K562 (cell line): ENCODE measurements at regions not wholly inside any gene's neighbourhood (a gene's known extent, or its start where the extent isn't known, plus 50 kb on each side); places are given as distances from the start of the nearest gene placed in this dataset.
"Not testable (repeated sequence)": the region's sequence is repeated elsewhere in the genome, so short reads cannot be mapped to it uniquely, and the experiment has no call there.

Source experiments
- ATAC-seq: fragments of 200-7000 bp; cut with Tn5 transposase; 3 replicates; pipeline ENCODE4 v1.9.1; 2020; ENCODE audit warnings: moderate library complexity
- BruUV-seq: library from RNA; stranded (reverse); fragments of 400-500 nt; replicated peaks from 2 replicates; lab custom pipeline; 2021; lab: Mats Ljungman, UMichigan
- CTCF ChIA-PET: fragments of 300-600 bp; formaldehyde crosslinking; extraction: SDS; loops from one replicate; lab custom pipeline; 2021; ENCODE audit warnings: low intra/inter-chr PET ratio; lab: Yijun Ruan, JAX
- POLR2A ChIA-PET: fragments of 300-600, 350-650 bp; sonication (Branson Sonifier 250); formaldehyde crosslinking; extraction: SDS; loops from one replicate; lab custom pipeline; 2021; ENCODE audit warnings: antibody characterized with exemption, inconsistent platforms; lab: Yijun Ruan, JAX
- DNase-seq, 4 experiments: peaks; one replicate each; pipeline versions ENCODE4 v3.0.0 to v3.0.0-alpha.2; 2011 to 2018; ENCODE audit warnings: low spot score in 3 of 4, mixed read lengths in 3 of 4; ENCODE audit errors: extremely low read depth in 1 of 4
- FAIRE-seq: peaks from 2 replicates; lab custom pipeline; 2011; peaks lifted over from hg19 to GRCh38; lab: Jason Lieb, UNC
- H2AFZ ChIP-seq: 2 replicates; pipeline ENCODE4 v1.6.0; 2011; ENCODE audit warnings: low read depth, low read length, control low read depth, inconsistent platforms
- H3K27ac ChIP-seq: fragments of 200-600 bp; 3 replicates; pipeline ENCODE4 v1.8.0; 2011; ENCODE audit warnings: low read depth, mild to moderate bottlenecking, control low read depth, inconsistent platforms, low read length, moderate library complexity, mixed read lengths; ENCODE audit errors: extremely low read depth
- H3K27me3 ChIP-seq, 2 experiments: fragments of 300-600 bp in 1 of 2; 2 replicates in 1 of 2; 3 replicates in 1 of 2; pipeline versions ENCODE4 v1.6.0 to v1.8.0; 2011; ENCODE audit warnings: inconsistent platforms in 2 of 2, low read length in 2 of 2, mild to moderate bottlenecking in 1 of 2, mixed read lengths in 1 of 2, moderate library complexity in 1 of 2; ENCODE audit not compliant: control insufficient read depth in 2 of 2, insufficient read depth in 2 of 2
- H3K36me3 ChIP-seq: fragments of 300-600 bp; 3 replicates; pipeline ENCODE4 v1.8.0; 2011; ENCODE audit warnings: mild to moderate bottlenecking, low read length, inconsistent platforms; ENCODE audit not compliant: control insufficient read depth, insufficient read depth
- H3K4me1 ChIP-seq, 2 experiments: fragments of 200-600 bp in 1 of 2; replicated peaks in 1 of 2; 2 replicates in 1 of 2; 3 replicates in 1 of 2; pipeline versions ENCODE4 v1.5.1 to v1.8.0; 2011; ENCODE audit warnings: inconsistent platforms in 2 of 2, low read length in 2 of 2, mild to moderate bottlenecking in 1 of 2, mixed read lengths in 1 of 2, moderate library complexity in 1 of 2; ENCODE audit not compliant: control insufficient read depth in 2 of 2, insufficient read depth in 2 of 2
- H3K4me2 ChIP-seq: 2 replicates; pipeline ENCODE4 v1.6.1; 2011; ENCODE audit warnings: low read length, control low read depth, inconsistent platforms, mixed read lengths; ENCODE audit not compliant: insufficient read depth
- H3K4me3 ChIP-seq: fragments of 200-600 bp; sonication (generic), shearing (Covaris generic); 2 replicates; pipeline ENCODE4 v1.5.1; 2016; ENCODE audit warnings: control low read depth, inconsistent platforms
- H3K79me2 ChIP-seq: fragments of 200-600 bp; 3 replicates; pipeline ENCODE4 v1.8.0; 2011; ENCODE audit warnings: low read length, inconsistent platforms; ENCODE audit not compliant: control insufficient read depth, insufficient read depth
- H3K9ac ChIP-seq, 2 experiments: 2 replicates each; pipeline versions ENCODE4 v1.6.0 to v1.6.1; 2011; ENCODE audit warnings: low read depth in 2 of 2, low read length in 2 of 2, control low read depth in 1 of 2, inconsistent platforms in 1 of 2, mild to moderate bottlenecking in 1 of 2, mixed read lengths in 1 of 2; ENCODE audit not compliant: insufficient read depth in 1 of 2
- H3K9me1 ChIP-seq: one replicate; pipeline ENCODE4 v1.6.0; 2011; ENCODE audit warnings: inconsistent platforms, mild to moderate bottlenecking, low read length, moderate library complexity; ENCODE audit not compliant: control insufficient read depth, insufficient read depth
- H3K9me3 ChIP-seq: replicated peaks from 2 replicates; pipeline ENCODE4 v1.5.1; 2011; ENCODE audit warnings: low read depth, low read length, inconsistent platforms; ENCODE audit not compliant: control insufficient read depth, insufficient read depth
- H4K20me1 ChIP-seq: replicated peaks from 2 replicates; pipeline ENCODE4 v1.6.1; 2011; ENCODE audit warnings: low read length, inconsistent platforms, mixed read lengths; ENCODE audit not compliant: control insufficient read depth, insufficient read depth
- BRF1 ChIP-seq: IDR thresholded peaks from 3 replicates; pipeline ENCODE4 v1.6.1; 2011; ENCODE audit warnings: borderline replicate concordance, mild to moderate bottlenecking; ENCODE audit not compliant: insufficient read length; ENCODE audit errors: extremely low read depth
- GABPA ChIP-seq: fragments of 200-800 bp; sonication (Bioruptor generic); conservative IDR thresholded peaks from 2 replicates; pipeline ENCODE4 v1.6.1; 2016; ENCODE audit warnings: low read depth, missing genetic modification characterization, missing compliant biosample characterization
- JUN ChIP-seq, 2 experiments: sonication (generic) in 1 of 2; formaldehyde crosslinking in 1 of 2; IDR thresholded peaks; 2 replicates each; pipeline versions ENCODE4 v1.6.1 to v1.8.0; 2012 to 2022; ENCODE audit warnings: borderline replicate concordance in 2 of 2, mild to moderate bottlenecking in 2 of 2, improper control_type of control experiment in 1 of 2, low read depth in 1 of 2, low read length in 1 of 2, missing genetic modification reagents in 1 of 2
- L3MBTL2 ChIP-seq: fragments of 450-650 bp; IDR thresholded peaks from 2 replicates; pipeline ENCODE4 v1.6.1; 2016; ENCODE audit warnings: mild to moderate bottlenecking, moderate library complexity
- SMC3 ChIP-seq: conservative IDR thresholded peaks from 2 replicates; pipeline ENCODE4 v1.6.1; 2011; ENCODE audit warnings: low read depth, low read length, improper control_type of control experiment; ENCODE audit not compliant: insufficient read depth
- ZNF778 ChIP-seq: fragments of 450-650 bp; formaldehyde crosslinking; IDR thresholded peaks from 2 replicates; pipeline ENCODE4 v1.4.0; 2020; ENCODE audit warnings: mild to moderate bottlenecking, moderate library complexity
- WGBS: fragments of 100-300 bp; shearing (Covaris generic); methylation state at CpG from one replicate; pipeline ENCODE4 v1.1.6; 2016; ENCODE audit warnings: low coverage, mixed read lengths; ENCODE audit not compliant: insufficient coverage; ENCODE audit errors: missing lambda C conversion rate; 5-methylcytosine and 5-hydroxymethylcytosine counted together
- in situ Hi-C: fragments of 300-500 bp; cut with MboI; formaldehyde crosslinking; loops from 4 replicates; pipeline ENCODE4 v1.15.0; 2018; ENCODE audit warnings: inconsistent platforms, mixed read lengths
- intact Hi-C: fragments of 100-400 bp; cut with micrococcal nuclease; formaldehyde crosslinking; loops from 2 replicates; pipeline ENCODE4 v1.14.2; 2022

DNA sequence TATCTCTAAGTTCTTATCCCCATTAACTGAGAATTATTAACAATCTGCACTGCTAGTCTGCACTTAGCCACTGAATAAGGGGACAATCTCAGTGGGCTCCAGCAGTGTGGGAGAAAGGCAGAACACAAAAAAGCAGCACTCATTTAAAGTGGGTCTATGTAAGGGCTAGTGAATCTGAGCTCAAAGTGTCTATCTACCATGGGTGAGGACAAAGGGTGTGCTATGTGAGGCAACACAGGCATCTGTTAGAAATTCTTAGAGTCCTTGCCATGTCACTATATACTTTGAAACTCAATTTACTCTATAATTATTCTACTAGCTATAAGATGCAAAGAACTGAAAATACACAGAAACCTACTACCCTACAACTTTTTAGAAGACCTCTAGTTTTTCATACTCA is 135.8 kb upstream of the TMEM168 start:
- TF ChIP-seq JUN (IDR thresholded peaks at IDR 0.05; ENCODE audit: borderline replicate concordance, low read depth, low read length) (no peak), JUN (CRISPR knock-in tag; IDR thresholded peaks at IDR 0.05; ENCODE audit: borderline replicate concordance) (no peak), BRF1 (no peak), ZNF778 (CRISPR knock-in tag) (no peak), GABPA (tag) (no peak), SMC3 (no peak), L3MBTL2 (no peak)
- ChIA-PET POLR2A (no interaction called here), CTCF (no interaction called here)
- H3K9me1 ChIP-seq: no peaks in the 10 kb centered on the region
- H3K4me2 ChIP-seq: no peak overlapping the region
- BruUV-seq: no TSS peak
- no peak overlapping the region for H3K9ac ChIP-seq
- no peaks in the 10 kb centered on the region for H3K9me3 ChIP-seq
- no peak overlapping the region for H2AFZ ChIP-seq
- no peaks in the 10 kb centered on the region; the same call in 2 of the 3 replicates for H3K79me2 ChIP-seq
- no peaks in the 10 kb centered on the region for H4K20me1 ChIP-seq
- H3K27ac ChIP-seq: no peak overlapping the region
- no peaks in the 10 kb centered on the region; a peak in 1 of 5 replicates for H3K4me1 ChIP-seq
- DNase-seq: no peak
- H3K27me3 ChIP-seq: no peaks in the 10 kb centered on the region
- no peak for FAIRE-seq
- ATAC-seq: no peak
- intact Hi-C loops: no loop called here
- H3K36me3 ChIP-seq: no peaks in the 10 kb centered on the region
- no peak overlapping the region for H3K4me3 ChIP-seq
- in situ Hi-C loops: no loop called here

DNA sequence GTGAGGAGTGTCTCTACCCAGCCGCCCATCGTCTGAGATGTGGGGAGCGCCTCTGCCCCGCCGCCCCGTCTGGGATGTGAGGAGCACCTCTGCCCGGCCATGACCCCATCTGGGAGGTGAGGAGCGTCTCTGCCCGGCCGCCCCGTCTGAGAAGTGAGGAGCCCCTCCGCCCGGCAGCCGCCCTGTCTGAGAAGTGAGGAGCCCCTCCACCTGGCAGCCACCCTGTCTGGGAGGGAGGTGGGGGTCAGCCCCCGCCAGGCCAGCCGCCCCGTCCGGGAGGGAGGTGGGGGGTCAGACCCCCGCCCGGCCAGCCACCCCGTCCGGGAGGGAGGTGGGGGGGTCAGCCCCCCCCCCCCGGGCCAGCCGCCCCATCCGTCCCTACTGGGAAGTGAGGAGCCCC is 132.4 kb upstream of the TMEM168 start:
- H3K9me3 ChIP-seq, H3K4me1 ChIP-seq, intact Hi-C loops, H3K36me3 ChIP-seq, DNase-seq, H3K79me2 ChIP-seq, H3K4me2 ChIP-seq, FAIRE-seq, H3K9ac ChIP-seq, BruUV-seq, H2AFZ ChIP-seq, in situ Hi-C loops, H3K9me1 ChIP-seq, H3K27ac ChIP-seq, H3K27me3 ChIP-seq, H3K4me3 ChIP-seq, H4K20me1 ChIP-seq, POLR2A ChIA-PET, CTCF ChIA-PET, ATAC-seq: not testable (repeated sequence)
- 83% methylated on average over 2 of the region's 25 CpGs for WGBS
